ENCODE measurements at regions not wholly inside any gene's neighbourhood (a gene's known extent, or its start where the extent isn't known, plus 50 kb on each side); places are given as distances from the start of the nearest gene placed in this dataset.

- no peak for DNase-seq
- in situ Hi-C loops (cut with MboI; ENCODE audit: low pct_unique_long_range_greater_than_20kb, low sequenced_read_pairs), result no loop called here
Observed at GRCh38 chr6:117074672-117075071, 190.7 kb upstream of the VGLL2 start.

DNA sequence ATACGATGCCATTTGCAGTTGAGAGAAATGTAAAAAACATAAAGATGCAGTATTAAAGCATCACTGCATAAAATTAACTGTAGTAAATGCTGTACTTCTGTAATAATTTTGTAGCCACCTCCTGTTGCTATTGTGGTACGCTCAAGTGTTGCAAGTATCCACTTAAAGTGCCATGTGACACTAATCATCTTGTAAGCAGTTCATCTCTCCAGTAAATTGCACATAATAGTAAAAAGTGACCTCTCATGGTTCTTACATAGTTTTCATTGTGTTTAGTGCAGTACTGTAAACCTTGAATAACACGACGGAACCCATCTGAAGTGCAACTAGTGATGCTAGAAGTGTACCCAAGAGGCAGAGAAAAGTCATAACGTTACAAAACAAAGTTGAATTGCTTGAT is 190.1 kb upstream of the VGLL2 start:
- DNase-seq, result no peak
- in situ Hi-C loops (cut with MboI; ENCODE audit: low pct_unique_long_range_greater_than_20kb, low sequenced_read_pairs), result no loop called here

GRCh38 chr6:117076076-117076475 is 189.3 kb upstream of the VGLL2 start:
- in situ Hi-C loops (cut with MboI; ENCODE audit: low pct_unique_long_range_greater_than_20kb, low sequenced_read_pairs), result no loop called here
- DNase-seq, result no peak

DNA sequence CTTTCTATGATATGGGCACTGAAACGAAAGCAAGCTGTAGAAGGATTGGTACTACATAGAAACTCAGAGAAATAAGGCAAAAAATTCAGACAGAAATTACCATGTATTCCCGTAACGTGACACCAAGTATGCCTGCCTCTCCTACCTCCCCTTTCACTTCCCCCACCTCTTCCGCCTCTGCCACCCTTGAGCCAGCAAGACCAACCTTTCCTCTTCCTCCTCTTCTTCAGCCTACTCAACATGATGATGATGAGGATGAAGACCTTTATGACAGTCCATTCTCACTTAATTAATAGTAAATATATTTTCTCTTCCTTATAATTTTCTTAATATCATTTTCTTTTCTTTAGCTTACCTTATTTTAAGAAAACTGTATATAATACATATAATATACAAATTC is 188.1 kb upstream of the VGLL2 start:
- in situ Hi-C loops (cut with MboI; ENCODE audit: low pct_unique_long_range_greater_than_20kb, low sequenced_read_pairs), result no loop called here
- DNase-seq, result no peak

DNA sequence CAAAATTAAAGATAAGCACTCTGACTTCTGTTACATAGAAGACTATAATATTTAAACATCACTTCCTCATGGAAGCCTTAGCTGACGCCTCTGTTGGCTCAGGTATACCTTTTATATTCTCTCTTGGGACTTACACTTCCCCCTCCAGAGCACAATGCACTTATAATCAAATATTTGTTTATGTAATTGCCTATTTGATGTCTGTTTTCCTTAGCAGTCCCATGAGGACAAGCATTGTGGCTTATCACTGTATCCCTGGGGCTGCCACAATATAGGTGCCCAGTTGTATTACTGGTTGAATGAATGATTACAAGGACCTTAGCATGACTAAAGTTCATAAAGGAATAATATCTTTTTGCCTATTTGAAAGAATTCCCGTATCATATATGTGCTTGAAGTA is 186.7 kb upstream of the VGLL2 start:
- no peak for DNase-seq
- in situ Hi-C loops (cut with MboI; ENCODE audit: low pct_unique_long_range_greater_than_20kb, low sequenced_read_pairs), result no loop called here

- in situ Hi-C loops (cut with MboI; ENCODE audit: low pct_unique_long_range_greater_than_20kb, low sequenced_read_pairs), result no loop called here
- no peak for DNase-seq
Observed at GRCh38 chr6:117079951-117080350, 185.4 kb upstream of the VGLL2 start.

- in situ Hi-C loops (cut with MboI; ENCODE audit: low pct_unique_long_range_greater_than_20kb, low sequenced_read_pairs), result no loop called here
- no peak for DNase-seq
Observed at GRCh38 chr6:117089604-117090003, 175.8 kb upstream of the VGLL2 start.

GRCh38 chr6:117110146-117110545 is 155.2 kb upstream of the VGLL2 start:
- in situ Hi-C loops (cut with MboI; ENCODE audit: low pct_unique_long_range_greater_than_20kb, low sequenced_read_pairs), result no loop called here
- no peak for DNase-seq

GRCh38 chr6:117110737-117111136 is 154.6 kb upstream of the VGLL2 start:
- no peak for DNase-seq
- in situ Hi-C loops (cut with MboI; ENCODE audit: low pct_unique_long_range_greater_than_20kb, low sequenced_read_pairs), result no loop called here

DNA sequence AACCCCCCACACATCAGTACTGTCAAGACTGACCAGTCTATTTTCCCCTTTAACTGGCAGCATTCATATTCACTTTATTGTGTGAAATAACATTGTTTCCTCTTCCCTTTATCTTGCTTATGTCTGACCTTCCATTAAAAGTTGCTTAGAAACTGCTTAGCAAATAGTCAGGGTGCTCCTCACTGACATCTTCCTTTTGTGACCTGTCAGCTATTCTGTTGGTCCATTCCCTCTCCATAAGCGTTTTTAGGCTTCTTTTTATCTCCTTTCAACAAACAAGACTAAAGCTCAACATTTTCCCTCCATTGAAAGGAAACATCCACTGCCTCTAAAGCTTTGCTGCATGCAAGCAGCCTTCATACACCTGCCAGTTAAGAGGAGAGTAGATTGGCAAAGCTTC is 147.7 kb upstream of the VGLL2 start:
- DNase-seq, result no peak
- in situ Hi-C loops (cut with MboI; ENCODE audit: low pct_unique_long_range_greater_than_20kb, low sequenced_read_pairs), result no loop called here

- in situ Hi-C loops (cut with MboI; ENCODE audit: low pct_unique_long_range_greater_than_20kb, low sequenced_read_pairs), result no loop called here
- no peak for DNase-seq
Observed at GRCh38 chr6:117118490-117118889, 146.9 kb upstream of the VGLL2 start.

DNA sequence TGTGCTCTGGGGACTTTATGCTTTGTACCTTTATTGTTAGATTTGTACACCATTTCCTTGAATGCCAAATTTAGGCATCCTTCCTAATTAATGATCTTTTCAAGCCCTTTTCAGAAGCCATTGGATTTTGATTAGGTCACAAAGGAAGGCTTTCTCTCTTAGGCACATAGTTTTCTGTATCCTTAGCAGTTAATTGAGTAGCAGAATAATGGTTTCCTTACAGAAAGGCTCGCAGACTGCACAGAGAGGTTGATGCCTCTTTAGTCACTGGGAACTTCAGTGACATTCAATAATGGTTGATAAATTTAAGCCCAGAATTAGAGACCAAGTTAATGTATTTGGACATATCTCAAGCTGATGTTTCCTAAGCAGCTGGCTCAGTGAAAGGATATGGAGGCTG is 139.1 kb upstream of the VGLL2 start:
- no peak for DNase-seq
- in situ Hi-C loops (cut with MboI; ENCODE audit: low pct_unique_long_range_greater_than_20kb, low sequenced_read_pairs), result no loop called here

DNA sequence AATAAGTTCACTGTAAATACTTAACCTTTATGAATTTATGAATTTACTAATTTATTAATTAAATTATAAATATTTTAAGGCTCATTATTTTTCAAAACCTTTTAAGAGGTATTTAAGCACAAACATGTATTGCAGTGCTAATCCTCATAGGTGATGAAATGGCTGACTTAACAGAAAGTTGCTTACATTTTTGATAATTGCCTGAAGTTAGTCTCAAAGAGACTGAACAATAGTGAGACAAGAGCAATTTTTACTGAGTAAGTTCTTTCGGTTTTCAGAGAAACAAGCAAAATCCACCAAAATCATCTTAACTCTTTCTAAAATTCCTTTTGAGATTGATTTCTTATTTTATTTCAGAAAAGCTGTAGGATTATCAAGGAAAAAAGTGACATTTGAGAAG is 137.3 kb upstream of the VGLL2 start:
- DNase-seq, result no peak
- in situ Hi-C loops (cut with MboI; ENCODE audit: low pct_unique_long_range_greater_than_20kb, low sequenced_read_pairs), result no loop called here

DNA sequence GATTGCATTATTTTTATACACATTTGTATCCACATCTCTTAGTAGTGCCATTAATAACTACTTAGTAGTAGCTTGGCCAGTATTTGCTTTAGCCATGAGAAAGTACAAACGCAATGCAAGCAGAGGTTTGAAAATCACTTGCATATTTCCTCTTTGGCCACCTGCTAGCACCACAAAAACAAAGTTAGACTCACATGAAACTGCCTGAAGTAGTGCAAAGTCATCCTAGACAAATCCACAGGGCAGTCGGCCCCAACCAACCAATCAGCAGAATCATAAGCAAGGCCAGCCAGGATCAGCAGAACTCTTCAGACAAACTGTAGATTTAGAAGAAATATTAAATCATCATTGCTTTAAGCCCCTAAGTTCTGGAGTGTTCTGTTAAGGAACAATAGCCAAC is 135.2 kb upstream of the VGLL2 start:
- in situ Hi-C loops (cut with MboI; ENCODE audit: low pct_unique_long_range_greater_than_20kb, low sequenced_read_pairs), result no loop called here
- DNase-seq, result no peak

- in situ Hi-C loops (cut with MboI; ENCODE audit: low pct_unique_long_range_greater_than_20kb, low sequenced_read_pairs), result no loop called here
- no peak for DNase-seq
Observed at GRCh38 chr6:117136702-117137101, 128.7 kb upstream of the VGLL2 start.

DNA sequence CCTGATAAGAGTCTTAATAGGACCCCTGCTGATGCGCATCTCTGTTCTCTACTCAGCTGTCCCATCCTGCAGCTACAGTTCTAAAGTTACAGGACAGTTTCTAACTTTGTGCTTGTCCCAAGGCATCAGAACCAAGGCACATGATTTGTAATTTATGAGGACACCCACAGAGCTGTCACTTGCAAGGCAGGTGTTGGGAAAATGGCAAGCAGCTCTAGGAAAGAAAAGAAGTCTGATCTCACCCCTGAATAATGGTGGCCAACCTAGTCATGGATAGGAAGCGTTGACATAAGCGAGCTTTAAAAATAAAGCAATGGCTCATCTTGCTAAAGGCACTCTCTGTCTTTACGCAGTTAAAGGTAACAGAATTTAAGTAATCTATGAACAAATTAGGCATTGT is 127.6 kb upstream of the VGLL2 start:
- no peak for DNase-seq
- in situ Hi-C loops (cut with MboI; ENCODE audit: low pct_unique_long_range_greater_than_20kb, low sequenced_read_pairs), result no loop called here

- in situ Hi-C loops (cut with MboI; ENCODE audit: low pct_unique_long_range_greater_than_20kb, low sequenced_read_pairs), result no loop called here
- DNase-seq, result no peak
Observed at GRCh38 chr6:117138425-117138824, 126.9 kb upstream of the VGLL2 start.

- DNase-seq, result no peak
- in situ Hi-C loops (cut with MboI; ENCODE audit: low pct_unique_long_range_greater_than_20kb, low sequenced_read_pairs), result no loop called here
Observed at GRCh38 chr6:117138920-117139319, 126.4 kb upstream of the VGLL2 start.

GRCh38 chr6:117142142-117142541 is 123.2 kb upstream of the VGLL2 start:
- DNase-seq, result no peak
- in situ Hi-C loops (cut with MboI; ENCODE audit: low pct_unique_long_range_greater_than_20kb, low sequenced_read_pairs), result no loop called here

GRCh38 chr6:117142995-117143394 is 122.4 kb upstream of the VGLL2 start:
- DNase-seq, result no peak
- in situ Hi-C loops (cut with MboI; ENCODE audit: low pct_unique_long_range_greater_than_20kb, low sequenced_read_pairs), result no loop called here

GRCh38 chr6:117143647-117144046 is 121.7 kb upstream of the VGLL2 start:
- in situ Hi-C loops (cut with MboI; ENCODE audit: low pct_unique_long_range_greater_than_20kb, low sequenced_read_pairs), result no loop called here
- no peak for DNase-seq

GRCh38 chr6:117145940-117146339 is 119.4 kb upstream of the VGLL2 start:
- no peak for DNase-seq
- in situ Hi-C loops (cut with MboI; ENCODE audit: low pct_unique_long_range_greater_than_20kb, low sequenced_read_pairs), result no loop called here

All from KBM-7 (cell line).